Breast epithelium (tissue), 3 donors: ENCODE measurements at regions not wholly inside any gene's neighbourhood (a gene's known extent, or its start where the extent isn't known, plus 50 kb on each side); places are given as distances from the start of the nearest gene placed in this dataset.

Experiments used
- CTCF ChIP-seq, 3 donors: fragments of 450-650 bp; IDR thresholded peaks; one replicate each; pipeline ENCODE4 v1.5.1; 2016 to 2017; ENCODE audit warnings: antibody characterized with exemption in 3 of 3, mild to moderate bottlenecking in 3 of 3, moderate library complexity in 3 of 3
- POLR2A ChIP-seq: fragments of 450-650 bp; IDR thresholded peaks from one replicate; pipeline ENCODE4 v1.6.1; 2016; ENCODE audit warnings: antibody characterized with exemption, mild to moderate bottlenecking, moderate library complexity
- POLR2AphosphoS5 ChIP-seq, 3 donors: sonication (generic); formaldehyde crosslinking; IDR thresholded peaks; one replicate each; pipeline ENCODE4 v1.6.1; 2017; ENCODE audit warnings: antibody characterized with exemption in 3 of 3

- TF ChIP-seq CTCF (IDR thresholded peaks at IDR 0.05) (no peak), POLR2A (no peak), POLR2AphosphoS5 (IDR thresholded peaks at IDR 0.05) (no peak)
Measured at GRCh38 chr16:48812856-48813255, 202.9 kb upstream of the N4BP1 start.
